Loucy (cell line): ENCODE measurements at regions not wholly inside any gene's neighbourhood (a gene's known extent, or its start where the extent isn't known, plus 50 kb on each side); places are given as distances from the start of the nearest gene placed in this dataset.

Source experiments
- H2AFZ ChIP-seq: fragments of 200-600 bp; sonication (generic); 2 replicates; pipeline ENCODE4 v1.6.0; 2016; ENCODE audit warnings: antibody characterized with exemption, mild to moderate bottlenecking, low read length, moderate library complexity
- H3F3A ChIP-seq: fragments of 200-600 bp; 2 replicates; pipeline ENCODE4 v1.6.0; 2016; ENCODE audit warnings: antibody characterized with exemption, low read depth, mild to moderate bottlenecking
- H3K27me3 ChIP-seq: fragments of 200-600 bp; sonication (generic); 2 replicates; pipeline ENCODE4 v1.6.1; 2014; ENCODE audit warnings: low read length, mild to moderate bottlenecking; ENCODE audit not compliant: insufficient read depth, poor library complexity, severe bottlenecking
- H3K36me3 ChIP-seq: fragments of 200-600 bp; sonication (generic); 2 replicates; pipeline ENCODE4 v1.6.1; 2016; ENCODE audit warnings: low read length; ENCODE audit not compliant: insufficient read depth
- H3K4me1 ChIP-seq: fragments of 200-600 bp; sonication (generic); 2 replicates; pipeline ENCODE4 v1.5.1; 2014; ENCODE audit warnings: low read length, mild to moderate bottlenecking; ENCODE audit not compliant: insufficient read depth, poor library complexity, severe bottlenecking
- H3K4me2 ChIP-seq: fragments of 200-600 bp; sonication (generic); 2 replicates; pipeline ENCODE4 v1.6.0; 2014; ENCODE audit warnings: antibody characterized with exemption, low read length, low read depth, mild to moderate bottlenecking; ENCODE audit not compliant: poor library complexity, severe bottlenecking
- H3K4me3 ChIP-seq: fragments of 200-600 bp; sonication (generic); 2 replicates; pipeline ENCODE4 v1.5.1; 2014; ENCODE audit warnings: low read length, mild to moderate bottlenecking, mixed read lengths; ENCODE audit not compliant: poor library complexity, severe bottlenecking
- H3K79me2 ChIP-seq: fragments of 200-600 bp; sonication (generic); 2 replicates; pipeline ENCODE4 v1.6.1; 2014; ENCODE audit warnings: low read length; ENCODE audit not compliant: insufficient read depth
- H3K9ac ChIP-seq: fragments of 200-600 bp; sonication (generic); 2 replicates; pipeline ENCODE4 v1.6.0; 2014; ENCODE audit warnings: mild to moderate bottlenecking, low read depth, low read length, moderate library complexity; ENCODE audit not compliant: poor library complexity, severe bottlenecking
- H3K9me2 ChIP-seq: fragments of 200-600 bp; sonication (generic); replicated peaks from 2 replicates; pipeline ENCODE4 v1.6.1; 2016; ENCODE audit warnings: low read depth, low read length, mixed read lengths
- H3K9me3 ChIP-seq: fragments of 200-600 bp; sonication (generic); 2 replicates; pipeline ENCODE4 v1.6.1; 2014; ENCODE audit warnings: mild to moderate bottlenecking, antibody characterized with exemption, low read length, low read depth; ENCODE audit not compliant: insufficient read depth
- H4K20me1 ChIP-seq: fragments of 200-600 bp; sonication (generic); 2 replicates; pipeline ENCODE4 v1.6.0; 2014; ENCODE audit warnings: antibody characterized with exemption, low read length, mild to moderate bottlenecking; ENCODE audit not compliant: insufficient read depth, poor library complexity, severe bottlenecking
- EZH2phosphoT487 ChIP-seq: fragments of 200-600 bp; IDR thresholded peaks from 2 replicates; pipeline ENCODE4 v1.6.1; 2018; ENCODE audit warnings: antibody characterized with exemption, mild to moderate bottlenecking, moderate library complexity, borderline replicate concordance
- TF ChIP-seq, protein P1 (sequence below): fragments of 200-600 bp; sonication (generic); conservative IDR thresholded peaks from 2 replicates; pipeline ENCODE4 v1.5.1; 2014; ENCODE audit warnings: mild to moderate bottlenecking, antibody characterized with exemption, low read length

- H3K9me2 ChIP-seq, result no peaks in the 10 kb centered on the region
- H3K9ac ChIP-seq, result no peak overlapping the region
- no peaks in the 10 kb centered on the region for H3F3A ChIP-seq
- H2AFZ ChIP-seq, result no peak overlapping the region
- H3K4me2 ChIP-seq, result no peak overlapping the region
- H3K4me1 ChIP-seq, result no peaks in the 10 kb centered on the region
- no peaks in the 10 kb centered on the region for H4K20me1 ChIP-seq
- TF ChIP-seq, protein P1, sequence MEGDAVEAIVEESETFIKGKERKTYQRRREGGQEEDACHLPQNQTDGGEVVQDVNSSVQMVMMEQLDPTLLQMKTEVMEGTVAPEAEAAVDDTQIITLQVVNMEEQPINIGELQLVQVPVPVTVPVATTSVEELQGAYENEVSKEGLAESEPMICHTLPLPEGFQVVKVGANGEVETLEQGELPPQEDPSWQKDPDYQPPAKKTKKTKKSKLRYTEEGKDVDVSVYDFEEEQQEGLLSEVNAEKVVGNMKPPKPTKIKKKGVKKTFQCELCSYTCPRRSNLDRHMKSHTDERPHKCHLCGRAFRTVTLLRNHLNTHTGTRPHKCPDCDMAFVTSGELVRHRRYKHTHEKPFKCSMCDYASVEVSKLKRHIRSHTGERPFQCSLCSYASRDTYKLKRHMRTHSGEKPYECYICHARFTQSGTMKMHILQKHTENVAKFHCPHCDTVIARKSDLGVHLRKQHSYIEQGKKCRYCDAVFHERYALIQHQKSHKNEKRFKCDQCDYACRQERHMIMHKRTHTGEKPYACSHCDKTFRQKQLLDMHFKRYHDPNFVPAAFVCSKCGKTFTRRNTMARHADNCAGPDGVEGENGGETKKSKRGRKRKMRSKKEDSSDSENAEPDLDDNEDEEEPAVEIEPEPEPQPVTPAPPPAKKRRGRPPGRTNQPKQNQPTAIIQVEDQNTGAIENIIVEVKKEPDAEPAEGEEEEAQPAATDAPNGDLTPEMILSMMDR, result no peak
- no peak for TF ChIP-seq EZH2phosphoT487
- no peaks in the 10 kb centered on the region for H3K36me3 ChIP-seq
- no peaks in the 10 kb centered on the region for H3K79me2 ChIP-seq
- H3K4me3 ChIP-seq, result no peak overlapping the region
- H3K27me3 ChIP-seq, result no peaks in the 10 kb centered on the region
- no peaks in the 10 kb centered on the region for H3K9me3 ChIP-seq
Observed at GRCh38 chr2:138102664-138103063, 138.4 kb downstream of the HNMT start.

- Histone ChIP-seq H3K36me3 (no peaks in the 10 kb centered on the region), H3K9me3 (no peaks in the 10 kb centered on the region), H3K4me1 (no peaks in the 10 kb centered on the region), H4K20me1 (no peaks in the 10 kb centered on the region), H3K4me2 (no peak overlapping the region), H2AFZ (no peak overlapping the region), H3K27me3 (no peaks in the 10 kb centered on the region), H3K9me2 (no peaks in the 10 kb centered on the region), H3F3A (no peaks in the 10 kb centered on the region), H3K79me2 (no peaks in the 10 kb centered on the region), H3K9ac (no peak overlapping the region), H3K4me3 (no peak overlapping the region)
- no peak for TF ChIP-seq EZH2phosphoT487
- TF ChIP-seq, protein P1, result no peak
Observed at GRCh38 chr2:138103156-138103555, 138.9 kb downstream of the HNMT start.

- Histone ChIP-seq H3K36me3 (no peaks in the 10 kb centered on the region), H3K4me1 (no peaks in the 10 kb centered on the region), H4K20me1 (no peaks in the 10 kb centered on the region), H2AFZ (no peak overlapping the region), H3F3A (no peaks in the 10 kb centered on the region), H3K4me3 (no peak overlapping the region), H3K27me3 (no peaks in the 10 kb centered on the region), H3K9me3 (no peaks in the 10 kb centered on the region), H3K79me2 (no peaks in the 10 kb centered on the region), H3K9me2 (no peaks in the 10 kb centered on the region), H3K4me2 (no peak overlapping the region), H3K9ac (no peak overlapping the region)
- TF ChIP-seq, protein P1, result no peak
- no peak for TF ChIP-seq EZH2phosphoT487
Observed at GRCh38 chr2:138104071-138104470, 139.8 kb downstream of the HNMT start.
